ENCODE measurements at regions not wholly inside any gene's neighbourhood (a gene's known extent, or its start where the extent isn't known, plus 50 kb on each side); places are given as distances from the start of the nearest gene placed in this dataset.

GRCh38 chr16:50422926-50423325 lies 54.1 kb upstream of the BRD7 start:
- TF ChIP-seq, protein P1, sequence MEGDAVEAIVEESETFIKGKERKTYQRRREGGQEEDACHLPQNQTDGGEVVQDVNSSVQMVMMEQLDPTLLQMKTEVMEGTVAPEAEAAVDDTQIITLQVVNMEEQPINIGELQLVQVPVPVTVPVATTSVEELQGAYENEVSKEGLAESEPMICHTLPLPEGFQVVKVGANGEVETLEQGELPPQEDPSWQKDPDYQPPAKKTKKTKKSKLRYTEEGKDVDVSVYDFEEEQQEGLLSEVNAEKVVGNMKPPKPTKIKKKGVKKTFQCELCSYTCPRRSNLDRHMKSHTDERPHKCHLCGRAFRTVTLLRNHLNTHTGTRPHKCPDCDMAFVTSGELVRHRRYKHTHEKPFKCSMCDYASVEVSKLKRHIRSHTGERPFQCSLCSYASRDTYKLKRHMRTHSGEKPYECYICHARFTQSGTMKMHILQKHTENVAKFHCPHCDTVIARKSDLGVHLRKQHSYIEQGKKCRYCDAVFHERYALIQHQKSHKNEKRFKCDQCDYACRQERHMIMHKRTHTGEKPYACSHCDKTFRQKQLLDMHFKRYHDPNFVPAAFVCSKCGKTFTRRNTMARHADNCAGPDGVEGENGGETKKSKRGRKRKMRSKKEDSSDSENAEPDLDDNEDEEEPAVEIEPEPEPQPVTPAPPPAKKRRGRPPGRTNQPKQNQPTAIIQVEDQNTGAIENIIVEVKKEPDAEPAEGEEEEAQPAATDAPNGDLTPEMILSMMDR (IDR thresholded peaks at IDR 0.05; ENCODE audit: low read depth, low read length, missing input control), result no peak
- TF ChIP-seq GABPA (IDR thresholded peaks at IDR 0.05 in 1 of 2, conservative IDR thresholded peaks at IDR 0.05 in 1 of 2), result no peak
- TF ChIP-seq, protein P2, sequence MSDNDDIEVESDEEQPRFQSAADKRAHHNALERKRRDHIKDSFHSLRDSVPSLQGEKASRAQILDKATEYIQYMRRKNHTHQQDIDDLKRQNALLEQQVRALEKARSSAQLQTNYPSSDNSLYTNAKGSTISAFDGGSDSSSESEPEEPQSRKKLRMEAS (IDR thresholded peaks at IDR 0.05), result no peak
- TF ChIP-seq REST (IDR thresholded peaks at IDR 0.05), result no peak
- TF ChIP-seq TAF1 (conservative IDR thresholded peaks at IDR 0.05), result no peak
- no peak for TF ChIP-seq RXRA (IDR thresholded peaks at IDR 0.05)
- TF ChIP-seq, protein P3, sequence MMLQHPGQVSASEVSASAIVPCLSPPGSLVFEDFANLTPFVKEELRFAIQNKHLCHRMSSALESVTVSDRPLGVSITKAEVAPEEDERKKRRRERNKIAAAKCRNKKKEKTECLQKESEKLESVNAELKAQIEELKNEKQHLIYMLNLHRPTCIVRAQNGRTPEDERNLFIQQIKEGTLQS (IDR thresholded peaks at IDR 0.05), result no peak
